ENCODE measurements at regions not wholly inside any gene's neighbourhood (a gene's known extent, or its start where the extent isn't known, plus 50 kb on each side); places are given as distances from the start of the nearest gene placed in this dataset.
"Not testable (repeated sequence)": the region's sequence is repeated elsewhere in the genome, so short reads cannot be mapped to it uniquely, and the experiment has no call there.

GRCh38 chr10:9043466-9043865, 989.0 kb downstream of the GATA3 start:
- Histone ChIP-seq H3K9me3 (ENCODE audit: low read depth, low read length) (no peaks in the 10 kb centered on the region), H3K4me1 (ENCODE audit: insufficient read depth, low read length) (no peaks in the 10 kb centered on the region), H3K4me3 (ENCODE audit: low read length) (no peak overlapping the region), H3K27me3 (ENCODE audit: insufficient read depth, low read length) (no peaks in the 10 kb centered on the region)

GRCh38 chr10:9045311-9045710, 990.8 kb downstream of the GATA3 start:
- Histone ChIP-seq H3K27me3 (ENCODE audit: insufficient read depth, low read length) (no peaks in the 10 kb centered on the region), H3K4me3 (ENCODE audit: low read length) (no peak overlapping the region), H3K4me1 (ENCODE audit: insufficient read depth, low read length) (no peaks in the 10 kb centered on the region), H3K9me3 (ENCODE audit: low read depth, low read length) (no peaks in the 10 kb centered on the region)

- H3K9me3 ChIP-seq (ENCODE audit: low read depth, low read length) = no peaks in the 10 kb centered on the region
These were observed 997.0 kb downstream of the GATA3 start for GRCh38 chr10:9051328-9051974.

GRCh38 chr10:9052767-9053166, 998.3 kb downstream of the GATA3 start:
- Histone ChIP-seq H3K27me3 (ENCODE audit: insufficient read depth, low read length) (no peaks in the 10 kb centered on the region), H3K9me3 (ENCODE audit: low read depth, low read length) (no peaks in the 10 kb centered on the region), H3K4me3 (ENCODE audit: low read length) (no peak overlapping the region), H3K4me1 (ENCODE audit: insufficient read depth, low read length) (no peaks in the 10 kb centered on the region)

More at GRCh38 chr10:9051328-9051974, 997.0 kb downstream of the GATA3 start:
- no peak overlapping the region for H3K4me3 ChIP-seq (ENCODE audit: low read length)
- H3K27me3 ChIP-seq (ENCODE audit: insufficient read depth, low read length) = no peaks in the 10 kb centered on the region
- H3K4me1 ChIP-seq (ENCODE audit: insufficient read depth, low read length) = no peaks in the 10 kb centered on the region

- Histone ChIP-seq H3K27me3 (ENCODE audit: insufficient read depth, low read length) (no peaks in the 10 kb centered on the region), H3K9me3 (ENCODE audit: low read depth, low read length) (no peaks in the 10 kb centered on the region), H3K4me3 (ENCODE audit: low read length) (no peak overlapping the region), H3K4me1 (ENCODE audit: insufficient read depth, low read length) (no peaks in the 10 kb centered on the region)
These were observed 1002.0 kb downstream of the GATA3 start for GRCh38 chr10:9056521-9056920.

- not testable (repeated sequence) for H3K27me3 ChIP-seq (ENCODE audit: insufficient read depth, low read length); H3K4me3 ChIP-seq (ENCODE audit: low read length); H3K4me1 ChIP-seq (ENCODE audit: insufficient read depth, low read length); H3K9me3 ChIP-seq (ENCODE audit: low read depth, low read length)
These were observed 1002.8 kb downstream of the GATA3 start for GRCh38 chr10:9057293-9057692.

- Histone ChIP-seq H3K4me1 (ENCODE audit: insufficient read depth, low read length) (no peaks in the 10 kb centered on the region), H3K4me3 (ENCODE audit: low read length) (no peak overlapping the region), H3K27me3 (ENCODE audit: insufficient read depth, low read length) (no peaks in the 10 kb centered on the region), H3K9me3 (ENCODE audit: low read depth, low read length) (no peaks in the 10 kb centered on the region)
These were observed 1005.8 kb downstream of the GATA3 start for GRCh38 chr10:9060314-9060713.

GRCh38 chr10:9061871-9062270, 1007.4 kb downstream of the GATA3 start:
- Histone ChIP-seq H3K27me3 (ENCODE audit: insufficient read depth, low read length) (no peaks in the 10 kb centered on the region), H3K4me3 (ENCODE audit: low read length) (no peak overlapping the region), H3K4me1 (ENCODE audit: insufficient read depth, low read length) (no peaks in the 10 kb centered on the region), H3K9me3 (ENCODE audit: low read depth, low read length) (no peaks in the 10 kb centered on the region)

- H3K9me3 ChIP-seq (ENCODE audit: low read depth, low read length) = no peaks in the 10 kb centered on the region
- no peaks in the 10 kb centered on the region for H3K27me3 ChIP-seq (ENCODE audit: insufficient read depth, low read length)
- no peak overlapping the region for H3K4me3 ChIP-seq (ENCODE audit: low read length)
- no peaks in the 10 kb centered on the region for H3K4me1 ChIP-seq (ENCODE audit: insufficient read depth, low read length)
These were observed 1011.7 kb downstream of the GATA3 start for GRCh38 chr10:9066152-9066551.

GRCh38 chr10:9068003-9068402, 1013.5 kb downstream of the GATA3 start:
- H3K9me3 ChIP-seq (ENCODE audit: low read depth, low read length) = no peaks in the 10 kb centered on the region
- H3K27me3 ChIP-seq (ENCODE audit: insufficient read depth, low read length) = no peaks in the 10 kb centered on the region
- H3K4me1 ChIP-seq (ENCODE audit: insufficient read depth, low read length) = no peaks in the 10 kb centered on the region
- H3K4me3 ChIP-seq (ENCODE audit: low read length) = no peak overlapping the region

GRCh38 chr10:9069136-9069535, 1014.6 kb downstream of the GATA3 start:
- no peaks in the 10 kb centered on the region for H3K4me1 ChIP-seq (ENCODE audit: insufficient read depth, low read length)
- no peak overlapping the region for H3K4me3 ChIP-seq (ENCODE audit: low read length)
- no peaks in the 10 kb centered on the region for H3K27me3 ChIP-seq (ENCODE audit: insufficient read depth, low read length)
- no peaks in the 10 kb centered on the region for H3K9me3 ChIP-seq (ENCODE audit: low read depth, low read length)

GRCh38 chr10:9075420-9075819, 1020.9 kb downstream of the GATA3 start:
- no peaks in the 10 kb centered on the region for H3K27me3 ChIP-seq (ENCODE audit: insufficient read depth, low read length)
- H3K4me3 ChIP-seq (ENCODE audit: low read length) = no peak overlapping the region
- no peaks in the 10 kb centered on the region for H3K9me3 ChIP-seq (ENCODE audit: low read depth, low read length)
- no peaks in the 10 kb centered on the region for H3K4me1 ChIP-seq (ENCODE audit: insufficient read depth, low read length)

GRCh38 chr10:9076066-9076465, 1021.6 kb downstream of the GATA3 start:
- Histone ChIP-seq H3K27me3 (ENCODE audit: insufficient read depth, low read length) (no peaks in the 10 kb centered on the region), H3K4me3 (ENCODE audit: low read length) (no peak overlapping the region), H3K4me1 (ENCODE audit: insufficient read depth, low read length) (no peaks in the 10 kb centered on the region), H3K9me3 (ENCODE audit: low read depth, low read length) (no peaks in the 10 kb centered on the region)

- H3K4me1 ChIP-seq (ENCODE audit: insufficient read depth, low read length) = no peaks in the 10 kb centered on the region
- H3K27me3 ChIP-seq (ENCODE audit: insufficient read depth, low read length) = no peaks in the 10 kb centered on the region
- H3K9me3 ChIP-seq (ENCODE audit: low read depth, low read length) = no peaks in the 10 kb centered on the region
- no peak overlapping the region for H3K4me3 ChIP-seq (ENCODE audit: low read length)
These were observed 1026.8 kb downstream of the GATA3 start for GRCh38 chr10:9081253-9081652.

GRCh38 chr10:9081961-9082360, 1027.5 kb downstream of the GATA3 start:
- no peaks in the 10 kb centered on the region for H3K9me3 ChIP-seq (ENCODE audit: low read depth, low read length)
- H3K4me1 ChIP-seq (ENCODE audit: insufficient read depth, low read length) = no peaks in the 10 kb centered on the region
- no peaks in the 10 kb centered on the region for H3K27me3 ChIP-seq (ENCODE audit: insufficient read depth, low read length)
- no peak overlapping the region for H3K4me3 ChIP-seq (ENCODE audit: low read length)

- Histone ChIP-seq H3K9me3 (ENCODE audit: low read depth, low read length) (no peaks in the 10 kb centered on the region), H3K27me3 (ENCODE audit: insufficient read depth, low read length) (no peaks in the 10 kb centered on the region), H3K4me1 (ENCODE audit: insufficient read depth, low read length) (no peaks in the 10 kb centered on the region), H3K4me3 (ENCODE audit: low read length) (no peak overlapping the region)
These were observed 1037.1 kb downstream of the GATA3 start for GRCh38 chr10:9091530-9092093.

Data from mononuclear cell (primary cell).